OCI-LY1 (cell line): ENCODE measurements at regions not wholly inside any gene's neighbourhood (a gene's known extent, or its start where the extent isn't known, plus 50 kb on each side); places are given as distances from the start of the nearest gene placed in this dataset.

Experiments
- H2AFZ ChIP-seq: fragments of 200-600 bp; sonication (generic), shearing (Covaris generic); 2 replicates; pipeline ENCODE4 v1.6.0; 2014; ENCODE audit warnings: antibody characterized with exemption, mild to moderate bottlenecking, low read length
- H3F3A ChIP-seq: fragments of 200-600 bp; sonication (generic), shearing (Covaris generic); 2 replicates; pipeline ENCODE4 v1.6.0; 2014; ENCODE audit warnings: mild to moderate bottlenecking, antibody characterized with exemption, low read length, moderate library complexity; ENCODE audit not compliant: insufficient read depth
- H3K27ac ChIP-seq: fragments of 200-600 bp; sonication (generic); 2 replicates; pipeline ENCODE4 v1.5.1; 2014; ENCODE audit warnings: low read length, mixed run types, mild to moderate bottlenecking, low read depth; ENCODE audit not compliant: poor library complexity, severe bottlenecking
- H3K27me3 ChIP-seq: fragments of 200-600 bp; sonication (generic); 2 replicates; pipeline ENCODE4 v1.6.0; 2014; ENCODE audit warnings: antibody characterized with exemption, mild to moderate bottlenecking, low read length, moderate library complexity; ENCODE audit not compliant: insufficient read depth
- H3K36me3 ChIP-seq: fragments of 200-600 bp; sonication (generic); 2 replicates; pipeline ENCODE4 v1.6.1; 2014; ENCODE audit warnings: mild to moderate bottlenecking, antibody characterized with exemption, low read length, moderate library complexity, mixed read lengths; ENCODE audit not compliant: insufficient read depth
- H3K4me1 ChIP-seq: fragments of 200-600 bp; sonication (generic); 2 replicates; pipeline ENCODE4 v1.5.1; 2014; ENCODE audit warnings: mild to moderate bottlenecking, low read length, moderate library complexity; ENCODE audit not compliant: insufficient read depth, severe bottlenecking
- H3K4me2 ChIP-seq: fragments of 200-600 bp; sonication (generic), shearing (Covaris generic); 2 replicates; pipeline ENCODE4 v1.6.1; 2014; ENCODE audit warnings: low read length
- H3K4me3 ChIP-seq: fragments of 200-600 bp; sonication (generic); 2 replicates; pipeline ENCODE4 v1.5.1; 2014; ENCODE audit warnings: low read length, low read depth, mild to moderate bottlenecking, mixed read lengths; ENCODE audit not compliant: poor library complexity, severe bottlenecking
- H3K79me2 ChIP-seq: fragments of 200-600 bp; shearing (Covaris generic); 2 replicates; pipeline ENCODE4 v1.6.1; 2016; ENCODE audit warnings: mixed run types, low read length, mixed read lengths; ENCODE audit not compliant: insufficient read depth
- H3K9ac ChIP-seq: fragments of 200-600 bp; sonication (generic), shearing (Covaris generic); 2 replicates; pipeline ENCODE4 v1.6.1; 2014; ENCODE audit warnings: mild to moderate bottlenecking, low read length, mixed read lengths
- H3K9me2 ChIP-seq: fragments of 200-600 bp; sonication (generic), shearing (Covaris generic); 2 replicates; pipeline ENCODE4 v1.6.1; 2014; ENCODE audit warnings: low read depth, mild to moderate bottlenecking, low read length, mixed read lengths
- H3K9me3 ChIP-seq: fragments of 200-600 bp; shearing (Covaris generic); 2 replicates; pipeline ENCODE4 v1.6.1; 2014; ENCODE audit warnings: low read length, mixed read lengths
- H4K20me1 ChIP-seq: fragments of 200-600 bp; sonication (generic), shearing (Covaris generic); 2 replicates; pipeline ENCODE4 v1.6.0; 2016; ENCODE audit warnings: mild to moderate bottlenecking, low read length; ENCODE audit not compliant: insufficient read depth
- EZH2 ChIP-seq: fragments of 200-600 bp; sonication (generic), shearing (Covaris generic); IDR thresholded peaks from 2 replicates; pipeline ENCODE4 v1.8.0; 2017; ENCODE audit warnings: borderline replicate concordance, mixed run types, mild to moderate bottlenecking, antibody characterized with exemption, low read length, moderate library complexity, mixed read lengths
- TF ChIP-seq, protein P1 (sequence below): fragments of 200-600 bp; sonication (generic), shearing (Covaris generic); IDR thresholded peaks from 2 replicates; pipeline ENCODE4 v1.5.1; 2017; ENCODE audit warnings: mild to moderate bottlenecking, antibody characterized with exemption, low read length, moderate library complexity, mixed read lengths

DNA sequence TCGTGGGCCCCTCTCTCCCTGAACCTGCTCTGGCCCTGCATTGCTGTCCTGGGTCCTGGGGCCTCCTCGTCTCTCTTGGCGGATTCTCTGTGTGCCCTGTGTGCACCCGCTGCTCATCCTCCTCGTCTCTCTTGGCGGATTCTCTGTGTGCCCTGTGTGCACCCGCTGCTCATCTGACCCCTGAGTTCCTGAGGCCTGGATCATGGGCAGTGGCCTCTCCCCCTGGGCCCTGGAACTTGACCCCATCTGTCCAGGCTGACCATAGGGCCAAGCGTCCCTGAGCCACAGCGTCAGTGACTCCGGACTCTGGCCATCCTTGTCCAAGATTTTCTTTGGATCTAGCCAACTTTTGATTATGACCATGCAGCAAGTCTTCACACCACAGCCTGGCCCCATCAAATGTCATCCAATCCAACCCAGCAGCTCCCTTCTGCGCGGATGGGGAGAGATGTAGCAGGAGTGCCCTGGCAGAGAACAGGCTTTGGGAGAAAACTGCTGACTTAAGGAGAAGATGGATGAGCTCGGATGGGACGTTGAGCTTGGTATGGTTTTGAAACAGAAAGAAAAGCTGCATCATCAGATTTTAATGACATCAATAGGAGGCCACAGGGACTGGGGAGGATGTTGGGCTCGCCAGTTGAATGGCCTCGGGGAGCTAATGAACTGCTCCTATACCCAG, 455.1 kb upstream of the HS6ST1 start:
- H3K27me3 ChIP-seq = no peaks in the 10 kb centered on the region
- H3K4me3 ChIP-seq = no peak overlapping the region
- H3K27ac ChIP-seq = no peak overlapping the region
- no peak overlapping the region for H2AFZ ChIP-seq
- H4K20me1 ChIP-seq = no peaks in the 10 kb centered on the region
- no peaks in the 10 kb centered on the region for H3K36me3 ChIP-seq
- H3K9me3 ChIP-seq = no peaks in the 10 kb centered on the region
- no peak overlapping the region for H3K4me2 ChIP-seq
- H3K4me1 ChIP-seq = no peaks in the 10 kb centered on the region
- H3K9ac ChIP-seq = no peak overlapping the region
- no peaks in the 10 kb centered on the region for H3K9me2 ChIP-seq
- H3K79me2 ChIP-seq = no peaks in the 10 kb centered on the region
- TF ChIP-seq EZH2 = no peak
- TF ChIP-seq, protein P1, sequence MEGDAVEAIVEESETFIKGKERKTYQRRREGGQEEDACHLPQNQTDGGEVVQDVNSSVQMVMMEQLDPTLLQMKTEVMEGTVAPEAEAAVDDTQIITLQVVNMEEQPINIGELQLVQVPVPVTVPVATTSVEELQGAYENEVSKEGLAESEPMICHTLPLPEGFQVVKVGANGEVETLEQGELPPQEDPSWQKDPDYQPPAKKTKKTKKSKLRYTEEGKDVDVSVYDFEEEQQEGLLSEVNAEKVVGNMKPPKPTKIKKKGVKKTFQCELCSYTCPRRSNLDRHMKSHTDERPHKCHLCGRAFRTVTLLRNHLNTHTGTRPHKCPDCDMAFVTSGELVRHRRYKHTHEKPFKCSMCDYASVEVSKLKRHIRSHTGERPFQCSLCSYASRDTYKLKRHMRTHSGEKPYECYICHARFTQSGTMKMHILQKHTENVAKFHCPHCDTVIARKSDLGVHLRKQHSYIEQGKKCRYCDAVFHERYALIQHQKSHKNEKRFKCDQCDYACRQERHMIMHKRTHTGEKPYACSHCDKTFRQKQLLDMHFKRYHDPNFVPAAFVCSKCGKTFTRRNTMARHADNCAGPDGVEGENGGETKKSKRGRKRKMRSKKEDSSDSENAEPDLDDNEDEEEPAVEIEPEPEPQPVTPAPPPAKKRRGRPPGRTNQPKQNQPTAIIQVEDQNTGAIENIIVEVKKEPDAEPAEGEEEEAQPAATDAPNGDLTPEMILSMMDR = no peak
- no peaks in the 10 kb centered on the region for H3F3A ChIP-seq

- Histone ChIP-seq H3K4me3 (no peak overlapping the region), H3K79me2 (no peaks in the 10 kb centered on the region), H3F3A (no peaks in the 10 kb centered on the region), H3K9me2 (no peaks in the 10 kb centered on the region), H3K4me2 (no peak overlapping the region), H3K27ac (no peak overlapping the region), H3K4me1 (no peaks in the 10 kb centered on the region), H3K27me3 (no peaks in the 10 kb centered on the region), H2AFZ (no peak overlapping the region), H4K20me1 (no peaks in the 10 kb centered on the region), H3K36me3 (no peaks in the 10 kb centered on the region), H3K9ac (no peak overlapping the region), H3K9me3 (no peaks in the 10 kb centered on the region)
- TF ChIP-seq, protein P1 = no peak
- no peak for TF ChIP-seq EZH2
Observed at GRCh38 chr2:128774320-128775216, 455.9 kb upstream of the HS6ST1 start.

DNA sequence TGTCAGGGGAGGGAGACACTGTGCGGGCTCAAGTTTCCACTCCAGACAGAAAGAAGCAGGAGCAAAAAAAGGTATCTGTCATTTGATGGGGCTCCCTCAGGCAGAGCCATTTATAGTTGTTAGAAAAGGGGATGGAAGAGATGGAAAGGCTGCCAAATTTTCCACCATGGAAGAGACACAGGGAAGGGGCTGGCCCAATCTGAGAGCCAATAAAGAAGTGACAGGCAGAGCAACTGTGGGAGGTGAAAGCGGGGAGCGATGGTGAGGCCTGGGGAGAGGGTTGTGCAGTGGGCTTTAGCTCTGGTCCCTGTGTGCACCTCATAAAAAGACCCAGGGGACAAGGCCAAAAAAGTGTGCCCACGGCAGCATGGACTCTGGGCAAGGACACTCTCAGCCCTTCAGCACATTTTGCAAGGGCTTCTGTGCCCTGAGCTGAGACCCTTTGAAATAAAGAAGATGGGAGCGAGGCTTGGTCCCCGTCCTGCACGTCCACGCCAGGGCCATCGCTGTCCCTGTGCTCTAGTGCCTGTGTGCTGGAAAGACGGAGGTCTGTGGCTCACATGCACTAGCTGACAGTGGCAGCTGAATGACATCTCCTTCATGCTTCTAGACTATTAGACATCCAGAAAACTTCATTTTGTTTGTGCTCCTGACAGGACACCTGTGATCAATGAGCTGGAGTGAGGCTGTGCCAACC, 456.7 kb upstream of the HS6ST1 start:
- H3K4me3 ChIP-seq = no peak overlapping the region
- no peaks in the 10 kb centered on the region for H4K20me1 ChIP-seq
- H3K9ac ChIP-seq = no peak overlapping the region
- no peaks in the 10 kb centered on the region for H3K9me2 ChIP-seq
- no peaks in the 10 kb centered on the region for H3K4me1 ChIP-seq
- H3K27ac ChIP-seq = no peak overlapping the region
- no peak for TF ChIP-seq EZH2
- TF ChIP-seq, protein P1 = no peak
- H3F3A ChIP-seq = no peaks in the 10 kb centered on the region
- H2AFZ ChIP-seq = no peak overlapping the region
- no peak overlapping the region for H3K4me2 ChIP-seq
- H3K79me2 ChIP-seq = no peaks in the 10 kb centered on the region
- H3K27me3 ChIP-seq = no peaks in the 10 kb centered on the region
- no peaks in the 10 kb centered on the region for H3K9me3 ChIP-seq
- no peaks in the 10 kb centered on the region for H3K36me3 ChIP-seq
